HL-60 (cell line): ENCODE measurements at regions not wholly inside any gene's neighbourhood (a gene's known extent, or its start where the extent isn't known, plus 50 kb on each side); places are given as distances from the start of the nearest gene placed in this dataset.

Experiments used
- DNase-seq, 2 experiments: peaks; one replicate each; pipeline ENCODE4 v3.0.0-alpha.2; 2010 to 2020; ENCODE audit warnings: low read depth in 1 of 2, low spot score in 1 of 2
- H3K27ac ChIP-seq: fragments of 250-450 bp; sonication (Bioruptor Pico); replicated peaks from 2 replicates; pipeline ENCODE4 v1.5.1; 2020; ENCODE audit warnings: mild to moderate bottlenecking, moderate library complexity
- H3K27me3 ChIP-seq: fragments of 250-450 bp; sonication (Bioruptor Pico); 2 replicates; pipeline ENCODE4 v1.5.1; 2021; ENCODE audit warnings: mild to moderate bottlenecking, moderate library complexity; ENCODE audit not compliant: insufficient read depth, poor library complexity, severe bottlenecking
- H3K4me3 ChIP-seq: replicated peaks from 2 replicates; pipeline ENCODE4 v1.5.1; 2011; ENCODE audit warnings: mild to moderate bottlenecking, control low read depth, low read length; ENCODE audit not compliant: insufficient read depth
- CTCF ChIP-seq: IDR thresholded peaks from one replicate; pipeline ENCODE4 v1.5.1; 2011; ENCODE audit warnings: low read length, control low read depth, inconsistent platforms; ENCODE audit not compliant: insufficient read depth
- GABPA ChIP-seq: IDR thresholded peaks from 2 replicates; pipeline ENCODE4 v1.6.1; 2012; ENCODE audit warnings: low read depth
- POLR2AphosphoS5 ChIP-seq: IDR thresholded peaks from 2 replicates; pipeline ENCODE4 v1.6.1; 2012; ENCODE audit warnings: low read depth
- SPI1 ChIP-seq: IDR thresholded peaks from 2 replicates; pipeline ENCODE4 v1.6.1; 2012; ENCODE audit warnings: low read depth, mild to moderate bottlenecking, borderline replicate concordance
- TF ChIP-seq, protein P1 (sequence below): IDR thresholded peaks from 2 replicates; pipeline ENCODE4 v1.6.1; 2012; ENCODE audit warnings: low read depth; ENCODE audit not compliant: insufficient replicate concordance

DNA sequence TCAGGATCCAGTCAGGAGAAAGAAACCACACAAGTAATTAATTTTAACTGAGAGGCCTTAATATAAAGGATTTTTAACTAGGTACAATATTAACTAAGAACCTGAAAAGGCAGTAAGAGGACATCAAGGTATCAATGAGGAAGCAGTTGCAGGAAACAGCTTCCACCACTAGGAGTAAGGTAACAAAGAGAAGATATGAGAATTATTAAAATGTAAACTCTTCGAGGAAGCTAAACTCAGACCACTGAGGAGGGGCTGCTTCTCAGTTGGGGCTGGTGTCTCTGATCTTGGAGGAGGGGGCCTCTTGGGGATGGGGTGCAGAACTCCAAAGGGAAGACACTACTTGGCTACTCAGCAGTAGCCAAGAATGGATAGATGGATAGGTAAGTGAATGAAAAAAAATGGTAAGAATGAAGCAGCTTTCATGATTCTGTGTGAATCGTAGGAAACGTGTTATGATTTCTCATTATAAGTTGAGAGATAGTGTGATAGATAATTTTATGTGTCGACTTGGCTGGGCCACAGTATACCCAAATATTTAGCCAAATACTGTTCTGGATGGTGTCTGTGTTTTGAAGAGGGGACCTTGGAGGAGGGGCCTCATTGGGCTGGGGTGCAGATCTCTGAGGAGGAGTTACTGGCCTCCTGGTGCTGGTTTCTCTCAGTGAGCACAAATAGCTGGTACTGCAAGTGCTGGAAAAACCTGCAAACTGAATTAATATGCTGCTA lies 547.7 kb upstream of the LRRTM1 start:
- no peak overlapping the region for H3K27ac ChIP-seq
- H3K27me3 ChIP-seq, result no peaks in the 10 kb centered on the region
- TF ChIP-seq, protein P1, sequence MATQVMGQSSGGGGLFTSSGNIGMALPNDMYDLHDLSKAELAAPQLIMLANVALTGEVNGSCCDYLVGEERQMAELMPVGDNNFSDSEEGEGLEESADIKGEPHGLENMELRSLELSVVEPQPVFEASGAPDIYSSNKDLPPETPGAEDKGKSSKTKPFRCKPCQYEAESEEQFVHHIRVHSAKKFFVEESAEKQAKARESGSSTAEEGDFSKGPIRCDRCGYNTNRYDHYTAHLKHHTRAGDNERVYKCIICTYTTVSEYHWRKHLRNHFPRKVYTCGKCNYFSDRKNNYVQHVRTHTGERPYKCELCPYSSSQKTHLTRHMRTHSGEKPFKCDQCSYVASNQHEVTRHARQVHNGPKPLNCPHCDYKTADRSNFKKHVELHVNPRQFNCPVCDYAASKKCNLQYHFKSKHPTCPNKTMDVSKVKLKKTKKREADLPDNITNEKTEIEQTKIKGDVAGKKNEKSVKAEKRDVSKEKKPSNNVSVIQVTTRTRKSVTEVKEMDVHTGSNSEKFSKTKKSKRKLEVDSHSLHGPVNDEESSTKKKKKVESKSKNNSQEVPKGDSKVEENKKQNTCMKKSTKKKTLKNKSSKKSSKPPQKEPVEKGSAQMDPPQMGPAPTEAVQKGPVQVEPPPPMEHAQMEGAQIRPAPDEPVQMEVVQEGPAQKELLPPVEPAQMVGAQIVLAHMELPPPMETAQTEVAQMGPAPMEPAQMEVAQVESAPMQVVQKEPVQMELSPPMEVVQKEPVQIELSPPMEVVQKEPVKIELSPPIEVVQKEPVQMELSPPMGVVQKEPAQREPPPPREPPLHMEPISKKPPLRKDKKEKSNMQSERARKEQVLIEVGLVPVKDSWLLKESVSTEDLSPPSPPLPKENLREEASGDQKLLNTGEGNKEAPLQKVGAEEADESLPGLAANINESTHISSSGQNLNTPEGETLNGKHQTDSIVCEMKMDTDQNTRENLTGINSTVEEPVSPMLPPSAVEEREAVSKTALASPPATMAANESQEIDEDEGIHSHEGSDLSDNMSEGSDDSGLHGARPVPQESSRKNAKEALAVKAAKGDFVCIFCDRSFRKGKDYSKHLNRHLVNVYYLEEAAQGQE, result no peak
- no peak for TF ChIP-seq SPI1
- TF ChIP-seq POLR2AphosphoS5, result no peak
- no peak overlapping the region for H3K4me3 ChIP-seq
- DNase-seq, result no peak

DNA sequence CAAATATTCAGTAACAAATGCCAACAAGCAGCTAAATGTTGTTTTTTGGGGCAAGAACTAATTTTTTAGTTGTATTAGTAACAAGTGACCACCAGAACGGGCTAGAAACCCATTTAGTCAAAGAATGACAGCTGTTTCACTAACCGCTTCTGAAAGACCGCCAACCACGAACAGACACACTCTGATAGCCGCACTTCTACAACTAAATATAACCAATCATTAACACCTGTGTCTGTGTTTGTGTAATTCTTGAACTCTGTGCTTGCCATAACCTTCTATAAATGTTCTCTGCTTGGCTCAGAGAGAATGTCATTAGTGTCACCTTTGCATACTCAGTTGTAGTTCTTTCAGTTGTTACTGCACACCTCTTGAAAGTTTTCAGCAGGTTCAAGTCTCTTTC lies 526.3 kb upstream of the LRRTM1 start:
- no peak for DNase-seq
- Histone ChIP-seq H3K27me3 (no peaks in the 10 kb centered on the region), H3K4me3 (no peak overlapping the region), H3K27ac (no peak overlapping the region)
- TF ChIP-seq POLR2AphosphoS5 (no peak), GABPA (no peak), CTCF (no peak), SPI1 (no peak)
- TF ChIP-seq, protein P1, result no peak

DNA sequence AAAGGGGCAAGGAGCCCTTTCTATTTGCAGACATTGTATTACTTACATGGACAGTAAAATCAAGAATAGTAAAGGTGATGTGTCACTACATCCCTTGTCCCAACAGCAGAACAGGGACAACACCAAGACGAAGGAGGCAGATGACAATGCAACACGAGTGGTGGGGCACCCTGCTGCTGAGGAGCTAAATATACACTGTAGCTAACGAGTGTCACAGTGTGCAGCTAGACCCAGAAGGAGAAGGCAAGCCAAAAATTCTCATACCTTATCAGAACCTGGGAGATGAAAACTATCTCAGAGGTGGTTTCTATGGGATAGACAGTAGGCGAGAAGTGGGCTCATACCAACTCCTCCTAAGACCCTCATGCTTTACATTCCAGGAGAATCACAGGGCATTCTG lies 518.4 kb upstream of the LRRTM1 start:
- Histone ChIP-seq H3K27ac (no peak overlapping the region), H3K27me3 (no peaks in the 10 kb centered on the region), H3K4me3 (no peak overlapping the region)
- TF ChIP-seq POLR2AphosphoS5, result no peak
- TF ChIP-seq CTCF, result no peak
- no peak for TF ChIP-seq SPI1
- TF ChIP-seq, protein P1, result no peak
- no peak for TF ChIP-seq GABPA
- DNase-seq, result no peak
